GM21619 (cell line): ENCODE measurements at regions not wholly inside any gene's neighbourhood (a gene's known extent, or its start where the extent isn't known, plus 50 kb on each side); places are given as distances from the start of the nearest gene placed in this dataset.

Experiments used
- ATAC-seq: cut with Tn5 transposase; IDR thresholded peaks from one replicate; pipeline ENCODE4 v1.9.1; 2021; ENCODE audit not compliant: unreplicated experiment

- ATAC-seq = no peak
These were observed 146.3 kb upstream of the SP8 start for GRCh38 chr7:20932785-20933527.

DNA sequence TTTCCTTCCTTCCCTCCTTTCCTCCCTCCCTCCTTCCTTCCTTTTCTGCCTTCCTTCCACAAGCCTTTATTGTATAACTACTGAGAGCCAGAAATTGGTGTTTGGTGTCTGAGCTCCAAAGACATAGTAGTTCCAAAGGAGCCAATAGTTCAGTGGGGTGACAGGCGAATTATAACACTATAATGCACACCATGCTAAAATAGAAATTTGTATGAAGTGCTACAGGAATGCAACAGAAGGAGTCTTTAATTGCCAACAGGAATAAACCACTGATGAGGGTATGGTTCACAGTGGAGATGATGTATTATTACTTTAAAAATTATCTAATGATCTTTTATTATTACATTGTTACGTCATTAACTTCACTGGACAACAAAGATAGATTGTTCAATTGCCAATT lies 158.8 kb upstream of the SP8 start:
- no peak for ATAC-seq

DNA sequence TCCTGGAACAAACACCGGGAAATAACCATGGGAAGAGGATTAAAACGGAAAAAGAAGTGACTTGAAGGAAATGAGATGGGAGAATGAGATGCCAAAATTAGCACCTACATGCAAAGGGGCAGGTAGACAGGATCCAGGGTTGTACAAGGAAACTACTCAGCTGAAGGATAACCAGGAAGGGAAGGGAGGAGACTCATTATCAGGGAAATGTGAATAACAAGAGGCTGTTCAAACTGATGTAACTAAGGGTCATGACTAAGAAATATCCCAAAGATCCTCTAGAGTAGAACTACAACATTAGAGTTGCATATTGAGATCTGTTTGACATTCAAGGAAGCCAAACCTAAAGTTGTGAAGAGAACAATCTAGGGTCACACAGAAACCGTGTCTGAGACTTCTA lies 166.2 kb upstream of the SP8 start:
- no peak for ATAC-seq

DNA sequence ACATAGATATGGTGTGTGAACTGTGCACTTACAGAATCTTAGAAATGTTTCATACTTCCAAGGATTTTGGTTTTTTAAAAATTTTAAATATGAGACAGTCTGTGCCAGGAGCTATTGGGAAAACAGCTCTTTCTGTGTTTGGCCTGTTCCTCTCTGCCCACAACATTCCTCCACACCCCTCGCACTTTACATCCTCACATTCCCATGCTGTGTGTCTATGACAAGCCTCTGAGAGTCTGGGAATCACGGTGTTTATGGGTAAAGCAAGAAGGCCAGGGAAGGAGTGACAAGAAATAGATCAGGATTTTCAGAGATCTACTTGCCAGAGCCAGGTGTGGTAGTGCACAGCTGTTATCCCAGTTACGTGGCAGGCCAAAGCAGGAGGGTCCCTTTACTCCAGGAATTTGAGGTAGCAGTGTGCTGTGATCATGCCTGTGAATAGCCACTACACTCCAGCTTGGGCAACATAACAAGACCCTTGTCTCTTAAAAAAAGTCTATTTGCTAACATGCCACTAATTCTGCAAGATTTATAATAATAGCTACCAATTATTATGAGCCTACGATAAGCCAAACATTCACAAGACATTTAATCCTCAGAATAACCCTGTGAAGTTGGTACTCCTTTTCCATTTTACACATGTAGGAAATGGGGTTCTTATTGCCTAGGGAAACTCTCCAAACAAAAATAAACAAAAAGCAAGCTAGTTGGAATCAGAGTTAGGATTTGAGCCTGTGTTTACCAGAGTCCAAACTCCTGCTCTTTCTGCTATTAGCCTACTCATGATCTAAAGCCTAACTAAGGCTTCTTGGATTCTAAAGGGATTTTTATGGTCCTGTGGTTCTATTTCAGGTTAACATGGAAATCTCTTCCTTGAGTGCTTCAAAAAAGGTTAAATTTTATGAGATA lies 168.3 kb upstream of the SP8 start:
- no peak for ATAC-seq

GRCh38 chr7:20958572-20958971 lies 171.9 kb upstream of the SP8 start:
- ATAC-seq = no peak

GRCh38 chr7:20959281-20959680 lies 172.6 kb upstream of the SP8 start:
- no peak for ATAC-seq

DNA sequence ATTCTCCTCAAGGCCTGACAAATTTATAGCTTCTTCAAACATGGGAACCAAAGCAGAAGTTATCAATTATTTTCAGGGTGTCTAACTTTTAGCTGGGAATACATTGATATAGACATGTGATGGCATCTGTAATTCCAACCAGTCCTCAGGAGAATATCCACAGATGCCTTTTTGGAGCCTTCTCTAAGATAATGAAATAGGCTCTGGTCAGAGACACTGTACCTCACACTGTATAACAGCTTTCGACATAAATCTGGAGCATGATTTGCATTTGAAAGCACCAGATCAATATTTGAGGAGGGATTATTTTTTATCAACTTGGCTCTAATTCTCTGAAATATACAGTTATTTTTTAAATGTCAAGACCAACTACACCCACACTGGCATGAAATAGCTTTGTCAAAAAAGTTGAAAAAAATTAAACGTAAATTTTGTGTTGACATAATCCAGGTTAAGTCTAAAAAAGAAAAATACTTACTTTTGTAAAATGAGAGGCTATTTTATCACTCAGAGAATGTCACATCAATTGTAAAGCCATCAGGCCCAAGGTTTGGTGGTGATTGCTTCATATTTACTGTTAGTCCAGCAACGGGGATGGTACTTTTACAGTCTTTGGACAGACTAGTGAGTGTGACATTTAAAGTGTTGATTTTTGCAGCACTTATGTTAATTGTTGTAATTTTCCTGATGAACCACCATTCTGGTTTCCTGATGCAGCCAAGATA lies 177.0 kb upstream of the SP8 start:
- ATAC-seq = no peak

DNA sequence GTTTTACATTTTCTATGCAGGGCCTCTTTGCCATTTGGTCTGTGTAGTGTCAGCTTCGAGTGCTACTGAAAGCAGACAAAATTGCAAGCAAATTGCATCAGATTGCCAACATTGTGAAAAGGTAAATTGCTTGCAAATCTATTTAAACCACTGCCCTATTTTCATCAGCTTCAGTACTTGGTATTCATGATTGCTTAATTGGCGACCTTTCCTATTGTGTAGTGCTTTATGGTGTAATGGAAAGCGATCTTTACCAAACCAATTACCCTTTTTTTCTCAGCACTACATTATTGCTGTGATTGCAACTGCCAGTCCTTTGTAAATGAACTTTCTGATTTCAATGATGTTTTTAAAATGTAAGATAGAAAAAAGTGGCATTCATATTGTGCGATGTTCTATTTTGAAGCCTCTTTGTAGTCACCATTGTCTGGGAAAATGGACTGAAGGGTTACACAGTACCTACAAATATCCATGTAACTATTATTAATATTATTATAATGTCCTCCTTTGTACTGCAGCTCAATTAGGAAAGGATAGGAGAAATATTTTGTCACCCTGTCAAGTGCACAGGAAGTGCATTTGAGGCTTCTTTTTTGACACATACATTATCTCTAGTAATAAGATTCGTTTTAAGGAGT lies 177.7 kb upstream of the SP8 start:
- ATAC-seq = no peak

DNA sequence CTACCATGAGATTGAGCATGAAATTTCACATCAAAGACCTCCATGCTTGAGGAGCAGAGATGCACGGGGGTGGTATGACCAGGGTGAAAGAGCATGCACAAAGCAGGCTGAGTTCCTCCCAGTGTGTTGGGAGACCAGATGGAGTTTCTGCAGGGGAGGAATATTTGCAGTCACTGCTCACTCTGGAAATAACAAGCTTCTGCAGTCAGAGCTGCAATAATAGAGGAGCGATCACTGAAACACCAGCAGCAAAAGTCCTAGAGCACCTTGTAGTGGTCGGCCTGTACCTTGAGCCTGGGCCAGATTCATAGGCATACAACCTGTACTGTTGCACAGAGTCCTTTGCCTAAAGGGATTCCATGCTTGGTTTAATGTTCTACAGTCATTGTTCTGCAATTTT lies 184.5 kb upstream of the SP8 start:
- no peak for ATAC-seq

- no peak for ATAC-seq
These were observed 193.5 kb upstream of the SP8 start for GRCh38 chr7:20980232-20980631.

DNA sequence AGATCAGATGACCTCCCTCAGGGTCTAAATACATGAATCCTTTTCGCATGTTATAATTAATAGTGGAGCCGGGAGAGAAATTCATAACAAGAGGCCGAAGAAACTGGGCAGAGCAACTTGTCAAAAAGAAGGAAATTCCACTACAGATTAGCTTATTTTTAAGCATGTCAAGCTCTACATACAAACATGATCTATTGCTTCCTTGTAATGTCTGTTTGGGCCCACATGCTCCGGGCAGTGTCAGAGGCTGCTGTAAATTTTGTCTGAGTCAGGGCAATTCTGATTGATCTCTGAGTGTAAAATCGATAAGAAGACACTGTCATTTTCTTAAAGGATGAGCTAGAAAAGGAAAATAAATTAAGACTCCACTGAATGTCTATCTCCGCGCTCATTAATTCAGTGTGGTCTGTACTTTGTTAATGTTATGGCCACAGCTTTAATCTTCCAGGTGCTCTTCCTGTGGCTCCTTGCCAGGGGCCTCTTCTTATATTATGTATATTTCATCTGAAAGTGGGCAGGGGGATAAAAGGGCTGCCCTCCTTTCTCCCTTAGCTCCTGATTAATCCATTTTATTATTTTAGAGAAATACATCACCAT lies 194.1 kb upstream of the SP8 start:
- no peak for ATAC-seq

DNA sequence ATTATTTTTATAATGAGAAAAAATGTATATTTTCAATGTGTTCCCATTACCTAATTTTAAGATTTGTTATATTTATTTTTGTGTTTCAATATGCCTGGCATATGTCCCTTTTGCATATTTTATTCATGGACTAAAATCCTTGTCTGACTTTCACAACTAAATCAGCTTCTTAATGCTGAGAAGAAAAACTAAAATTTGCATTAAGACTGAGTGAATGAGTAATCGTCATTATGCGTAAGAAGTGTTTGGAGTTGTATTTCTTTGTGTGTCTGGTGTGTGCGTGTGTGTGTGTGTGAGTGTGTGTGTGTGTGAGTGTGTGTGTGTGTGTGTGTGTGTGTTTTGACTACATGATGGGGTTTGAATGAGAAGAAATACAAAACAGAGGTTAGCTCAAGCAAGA lies 201.7 kb upstream of the SP8 start:
- no peak for ATAC-seq

- ATAC-seq = no peak
These were observed 204.9 kb upstream of the SP8 start for GRCh38 chr7:20991544-20991943.

- ATAC-seq = no peak
These were observed 207.0 kb upstream of the SP8 start for GRCh38 chr7:20993693-20994092.

GRCh38 chr7:20998309-20998708 lies 211.6 kb upstream of the SP8 start:
- no peak for ATAC-seq

- ATAC-seq = no peak
These were observed 224.5 kb upstream of the SP8 start for GRCh38 chr7:21011153-21011552.

- ATAC-seq = no peak
These were observed 227.3 kb upstream of the SP8 start for GRCh38 chr7:21013765-21014539.

GRCh38 chr7:21020667-21021066 lies 234.0 kb upstream of the SP8 start:
- no peak for ATAC-seq

- ATAC-seq = no peak
These were observed 237.3 kb upstream of the SP8 start for GRCh38 chr7:21023841-21024484.

DNA sequence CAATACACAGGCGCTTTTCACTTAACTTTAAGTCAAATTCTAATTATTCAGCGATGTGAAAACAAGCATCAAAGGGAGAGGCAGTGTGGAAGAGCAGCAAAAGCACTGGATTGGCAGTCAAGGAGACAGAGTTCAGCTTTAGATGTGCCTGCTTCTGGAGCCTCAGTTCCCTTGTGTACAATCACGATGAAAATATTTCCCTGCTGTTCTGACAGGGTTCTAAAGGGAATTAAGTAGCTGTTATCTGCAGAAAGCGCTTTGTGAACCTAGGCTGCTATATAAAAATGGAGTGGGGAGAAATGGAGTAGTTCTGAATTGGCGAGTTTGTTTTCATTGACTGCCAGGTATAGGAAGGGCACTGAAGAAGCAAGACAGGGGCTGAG lies 237.8 kb upstream of the SP8 start:
- no peak for ATAC-seq
